DND-41 (cell line): ENCODE measurements at regions not wholly inside any gene's neighbourhood (a gene's known extent, or its start where the extent isn't known, plus 50 kb on each side); places are given as distances from the start of the nearest gene placed in this dataset.

ENCODE experiments used
- CTCF ChIP-seq: IDR thresholded peaks from 2 replicates; pipeline ENCODE4 v1.5.1; 2012; ENCODE audit warnings: borderline replicate concordance, low read length, moderate library complexity, mild to moderate bottlenecking; ENCODE audit not compliant: poor library complexity, severe bottlenecking; ENCODE audit errors: extremely low read depth
- EZH2 ChIP-seq: IDR thresholded peaks from 3 replicates; pipeline ENCODE4 v1.6.1; 2012; ENCODE audit warnings: borderline replicate concordance, low read depth, mild to moderate bottlenecking, moderate library complexity, low read length, inconsistent platforms; ENCODE audit not compliant: severe bottlenecking

GRCh38 chr11:114989536-114989935, 311.2 kb downstream of the NXPE2 start:
- TF ChIP-seq CTCF (no peak), EZH2 (no peak)
